ENCODE measurements at regions not wholly inside any gene's neighbourhood (a gene's known extent, or its start where the extent isn't known, plus 50 kb on each side); places are given as distances from the start of the nearest gene placed in this dataset.

- Histone ChIP-seq H3K9me3 (ENCODE audit: control insufficient read depth in 2 of 3, low read length in 3 of 3) (no peaks in the 10 kb centered on the region), H3K27me3 (ENCODE audit: control insufficient read depth in 2 of 2, insufficient read depth in 2 of 2, low read length in 2 of 2) (no peaks in the 10 kb centered on the region), H3K27ac (ENCODE audit: low read depth, low read length) (no peak overlapping the region), H3K36me3 (ENCODE audit: control insufficient read depth in 2 of 3, insufficient read depth in 3 of 3, low read length in 3 of 3) (no peaks in the 10 kb centered on the region), H3K4me3 (ENCODE audit: low read length) (no peak overlapping the region), H3K4me1 (ENCODE audit: control insufficient read depth in 2 of 2, insufficient read depth in 2 of 2, low read length in 2 of 2) (no peaks in the 10 kb centered on the region)
- ChIA-PET POLR2A (no interaction called here), CTCF (no interaction called here)
- no peak for DNase-seq
- intact Hi-C loops (cut with micrococcal nuclease): no loop called here
- Mint-ChIP-seq H3K4me3 (no peak overlapping the region), H3K9me3 (peaks cover 0 to 10% (median 2%) of the 10 kb centered on the region in 11 donors), H3K27ac (no peak overlapping the region), H3K36me3 (peaks cover 0 to 3% (median 0%) of the 10 kb centered on the region in 5 donors), H3K27me3 (no peaks in the 10 kb centered on the region), H3K4me1 (peaks cover 0 to 2% (median 0%) of the 10 kb centered on the region in 7 donors)
- no peak for ATAC-seq
Observed at GRCh38 chr21:20259031-20259867, 739.0 kb upstream of the NCAM2 start.

GRCh38 chr21:20260124-20260523 is 738.1 kb upstream of the NCAM2 start:
- no peaks in the 10 kb centered on the region for H3K27me3 Mint-ChIP-seq

GRCh38 chr21:20261364-20261763 is 736.8 kb upstream of the NCAM2 start:
- ATAC-seq (no peak), DNase-seq (no peak)
- peaks cover 0 to 10% (median 3%) of the 10 kb centered on the region in 11 donors for H3K9me3 Mint-ChIP-seq
- peaks cover 0 to 3% (median 0%) of the 10 kb centered on the region in 5 donors for H3K36me3 Mint-ChIP-seq
- no peak overlapping the region for H3K4me3 Mint-ChIP-seq
- CTCF ChIA-PET: no interaction called here
- H3K36me3 ChIP-seq (ENCODE audit: control insufficient read depth in 2 of 3, insufficient read depth in 3 of 3, low read length in 3 of 3): no peaks in the 10 kb centered on the region
- no peak overlapping the region for H3K27ac Mint-ChIP-seq
- POLR2A ChIA-PET: no interaction called here
- H3K27me3 ChIP-seq (ENCODE audit: control insufficient read depth in 2 of 2, insufficient read depth in 2 of 2, low read length in 2 of 2): no peaks in the 10 kb centered on the region
- H3K9me3 ChIP-seq (ENCODE audit: control insufficient read depth in 2 of 3, low read length in 3 of 3): no peaks in the 10 kb centered on the region
- H3K27ac ChIP-seq (ENCODE audit: low read depth, low read length): no peak overlapping the region
- no peaks in the 10 kb centered on the region for H3K4me1 ChIP-seq (ENCODE audit: control insufficient read depth in 2 of 2, insufficient read depth in 2 of 2, low read length in 2 of 2)
- no peak overlapping the region for H3K4me3 ChIP-seq (ENCODE audit: low read length)
- peaks cover 0 to 2% (median 0%) of the 10 kb centered on the region in 7 donors for H3K4me1 Mint-ChIP-seq
- intact Hi-C loops (cut with micrococcal nuclease): no loop called here
- no peaks in the 10 kb centered on the region for H3K27me3 Mint-ChIP-seq

More at GRCh38 chr21:20260124-20260523, 738.1 kb upstream of the NCAM2 start:
- H3K9me3 ChIP-seq (ENCODE audit: control insufficient read depth in 2 of 3, low read length in 3 of 3): no peaks in the 10 kb centered on the region
- no peak overlapping the region for H3K4me3 Mint-ChIP-seq
- peaks cover 0 to 2% (median 0%) of the 10 kb centered on the region in 7 donors for H3K4me1 Mint-ChIP-seq
- no peak for ATAC-seq
- no peak overlapping the region for H3K27ac ChIP-seq (ENCODE audit: low read depth, low read length)
- H3K27me3 ChIP-seq (ENCODE audit: control insufficient read depth in 2 of 2, insufficient read depth in 2 of 2, low read length in 2 of 2): no peaks in the 10 kb centered on the region
- no peak overlapping the region for H3K27ac Mint-ChIP-seq
- DNase-seq: no peak
- peaks cover 0 to 3% (median 0%) of the 10 kb centered on the region in 5 donors for H3K36me3 Mint-ChIP-seq
- intact Hi-C loops (cut with micrococcal nuclease): no loop called here
- H3K9me3 Mint-ChIP-seq: peaks cover 0 to 10% (median 3%) of the 10 kb centered on the region in 11 donors
- ChIA-PET POLR2A (no interaction called here), CTCF (no interaction called here)
- no peaks in the 10 kb centered on the region for H3K36me3 ChIP-seq (ENCODE audit: control insufficient read depth in 2 of 3, insufficient read depth in 3 of 3, low read length in 3 of 3)
- no peak overlapping the region for H3K4me3 ChIP-seq (ENCODE audit: low read length)
- H3K4me1 ChIP-seq (ENCODE audit: control insufficient read depth in 2 of 2, insufficient read depth in 2 of 2, low read length in 2 of 2): no peaks in the 10 kb centered on the region

- Histone ChIP-seq H3K4me1 (ENCODE audit: control insufficient read depth in 2 of 2, insufficient read depth in 2 of 2, low read length in 2 of 2) (no peaks in the 10 kb centered on the region), H3K9me3 (ENCODE audit: control insufficient read depth in 2 of 3, low read length in 3 of 3) (no peaks in the 10 kb centered on the region), H3K27me3 (ENCODE audit: control insufficient read depth in 2 of 2, insufficient read depth in 2 of 2, low read length in 2 of 2) (no peaks in the 10 kb centered on the region), H3K27ac (ENCODE audit: low read depth, low read length) (no peak overlapping the region), H3K36me3 (ENCODE audit: control insufficient read depth in 2 of 3, insufficient read depth in 3 of 3, low read length in 3 of 3) (no peaks in the 10 kb centered on the region), H3K4me3 (ENCODE audit: low read length) (no peak overlapping the region)
- Mint-ChIP-seq H3K27me3 (no peaks in the 10 kb centered on the region), H3K4me1 (no peaks in the 10 kb centered on the region), H3K36me3 (no peaks in the 10 kb centered on the region), H3K4me3 (no peak overlapping the region), H3K9me3 (peaks cover 0 to 14% (median 0%) of the 10 kb centered on the region in 11 donors), H3K27ac (no peak overlapping the region)
- ChIA-PET CTCF (no interaction called here), POLR2A (no interaction called here)
- intact Hi-C loops (cut with micrococcal nuclease): no loop called here
- DNase-seq: no peak
- ATAC-seq: no peak
Observed at GRCh38 chr21:20265707-20266440, 732.3 kb upstream of the NCAM2 start.

GRCh38 chr21:20266441-20266710 is 731.8 kb upstream of the NCAM2 start:
- Mint-ChIP-seq H3K27ac (no peak overlapping the region), H3K36me3 (no peaks in the 10 kb centered on the region), H3K4me1 (no peaks in the 10 kb centered on the region), H3K9me3 (peaks cover 0 to 15% (median 0%) of the 10 kb centered on the region in 11 donors), H3K27me3 (no peaks in the 10 kb centered on the region), H3K4me3 (no peak overlapping the region)
- ChIA-PET CTCF (no interaction called here), POLR2A (no interaction called here)
- Histone ChIP-seq H3K4me3 (ENCODE audit: low read length) (no peak overlapping the region), H3K36me3 (ENCODE audit: control insufficient read depth in 2 of 3, insufficient read depth in 3 of 3, low read length in 3 of 3) (no peaks in the 10 kb centered on the region), H3K9me3 (ENCODE audit: control insufficient read depth in 2 of 3, low read length in 3 of 3) (no peaks in the 10 kb centered on the region), H3K27ac (ENCODE audit: low read depth, low read length) (no peak overlapping the region), H3K4me1 (ENCODE audit: control insufficient read depth in 2 of 2, insufficient read depth in 2 of 2, low read length in 2 of 2) (no peaks in the 10 kb centered on the region), H3K27me3 (ENCODE audit: control insufficient read depth in 2 of 2, insufficient read depth in 2 of 2, low read length in 2 of 2) (no peaks in the 10 kb centered on the region)
- DNase-seq (no peak), ATAC-seq (no peak)
- intact Hi-C loops (cut with micrococcal nuclease): no loop called here

GRCh38 chr21:20270365-20271055 is 727.7 kb upstream of the NCAM2 start:
- H3K9me3 Mint-ChIP-seq: peaks cover 0 to 21% (median 7%) of the 10 kb centered on the region in 11 donors
- ChIA-PET CTCF (no interaction called here), POLR2A (no interaction called here)
- no peaks in the 10 kb centered on the region for H3K36me3 Mint-ChIP-seq
- H3K27ac ChIP-seq (ENCODE audit: low read depth, low read length): no peak overlapping the region
- no peaks in the 10 kb centered on the region for H3K27me3 ChIP-seq (ENCODE audit: control insufficient read depth in 2 of 2, insufficient read depth in 2 of 2, low read length in 2 of 2)
- H3K4me1 ChIP-seq (ENCODE audit: control insufficient read depth in 2 of 2, insufficient read depth in 2 of 2, low read length in 2 of 2): no peaks in the 10 kb centered on the region
- H3K27me3 Mint-ChIP-seq: no peaks in the 10 kb centered on the region
- H3K9me3 ChIP-seq (ENCODE audit: control insufficient read depth in 2 of 3, low read length in 3 of 3): no peaks in the 10 kb centered on the region
- no peak overlapping the region for H3K27ac Mint-ChIP-seq
- H3K36me3 ChIP-seq (ENCODE audit: control insufficient read depth in 2 of 3, insufficient read depth in 3 of 3, low read length in 3 of 3): no peaks in the 10 kb centered on the region
- H3K4me3 ChIP-seq (ENCODE audit: low read length): no peak overlapping the region
- ATAC-seq (no peak), DNase-seq (no peak)
- H3K4me1 Mint-ChIP-seq: no peaks in the 10 kb centered on the region
- intact Hi-C loops (cut with micrococcal nuclease): no loop called here
- H3K4me3 Mint-ChIP-seq: no peak overlapping the region
